Caco-2 (cell line): ENCODE measurements at regions not wholly inside any gene's neighbourhood (a gene's known extent, or its start where the extent isn't known, plus 50 kb on each side); places are given as distances from the start of the nearest gene placed in this dataset.

Experiments used
- BruUV-seq: library from RNA; stranded (reverse); fragments of 400-500 nt; replicated peaks from 2 replicates; lab custom pipeline; 2021; lab: Mats Ljungman, UMichigan
- CTCF ChIA-PET: fragments of 300-600 bp; sonication (Branson Sonifier 250); formaldehyde crosslinking; loops from one replicate; lab custom pipeline; 2022; ENCODE audit warnings: antibody characterized with exemption; lab: Charles Lee
- POLR2A ChIA-PET: fragments of 300-600 bp; sonication (Branson Sonifier 250); formaldehyde crosslinking; loops from one replicate; lab custom pipeline; 2022; ENCODE audit warnings: antibody characterized with exemption; lab: Charles Lee
- DNase-seq, 2 experiments: peaks; one replicate each; pipeline versions ENCODE4 v3.0.0 to v3.0.0-alpha.2; 2020 to 2022
- H3K27me3 ChIP-seq: replicated peaks from 2 replicates; pipeline ENCODE4 v1.6.0; 2011; ENCODE audit warnings: low read length; ENCODE audit not compliant: control insufficient read depth, insufficient read depth
- H3K36me3 ChIP-seq: 2 replicates; pipeline ENCODE4 v1.5.1; 2011; ENCODE audit warnings: low read length; ENCODE audit not compliant: control insufficient read depth, insufficient read depth
- H3K4me1 ChIP-seq: fragments of 250-450 bp; sonication (Bioruptor Pico); 2 replicates; pipeline ENCODE4 v1.5.1; 2020; ENCODE audit warnings: mild to moderate bottlenecking
- H3K4me3 ChIP-seq: 2 replicates; pipeline ENCODE4 v1.5.1; 2011; ENCODE audit warnings: low read depth, mild to moderate bottlenecking, control low read depth, low read length
- H3K9me3 ChIP-seq: fragments of 250-450 bp; sonication (Bioruptor Pico); 2 replicates; pipeline ENCODE4 v1.5.1; 2020; ENCODE audit warnings: mild to moderate bottlenecking, moderate library complexity
- H3K27ac Mint-ChIP-seq: one replicate; pipeline ENCODE4 v1.8.0; 2022; ENCODE audit warnings: mixed read lengths; ENCODE audit not compliant: unreplicated experiment
- H3K27me3 Mint-ChIP-seq: one replicate; pipeline ENCODE4 v1.8.0; 2022; ENCODE audit warnings: mixed read lengths; ENCODE audit not compliant: insufficient read depth, unreplicated experiment
- H3K36me3 Mint-ChIP-seq: one replicate; pipeline ENCODE4 v1.8.0; 2022; ENCODE audit warnings: mild to moderate bottlenecking, mixed read lengths; ENCODE audit not compliant: insufficient read depth, unreplicated experiment
- H3K4me1 Mint-ChIP-seq: one replicate; pipeline ENCODE4 v1.8.0; 2022; ENCODE audit warnings: low read depth, mixed read lengths; ENCODE audit not compliant: unreplicated experiment
- H3K4me3 Mint-ChIP-seq: one replicate; pipeline ENCODE4 v1.8.0; 2022; ENCODE audit warnings: mild to moderate bottlenecking, moderate library complexity, mixed read lengths; ENCODE audit not compliant: unreplicated experiment
- H3K9me3 Mint-ChIP-seq: one replicate; pipeline ENCODE4 v1.8.0; 2022; ENCODE audit warnings: mixed read lengths; ENCODE audit not compliant: unreplicated experiment
- intact Hi-C: fragments of 100-400 bp; cut with micrococcal nuclease; formaldehyde crosslinking; loops from one replicate; pipeline ENCODE4 v1.10.0; 2022; ENCODE audit not compliant: unreplicated experiment
- TF ChIP-seq, protein P1 (sequence below), 2 experiments: fragments of 200-600 bp in 1 of 2; IDR thresholded peaks; 1 replicate in 1 of 2; 2 replicates in 1 of 2; pipeline versions ENCODE4 v1.5.1 to v1.8.0; 2011 to 2022; ENCODE audit warnings: antibody characterized with exemption in 1 of 2, control low read depth in 1 of 2, inconsistent platforms in 1 of 2, low read depth in 1 of 2, low read length in 1 of 2, mild to moderate bottlenecking in 1 of 2, moderate library complexity in 1 of 2; ENCODE audit not compliant: insufficient read depth in 1 of 2, severe bottlenecking in 1 of 2, unreplicated experiment in 1 of 2

DNA sequence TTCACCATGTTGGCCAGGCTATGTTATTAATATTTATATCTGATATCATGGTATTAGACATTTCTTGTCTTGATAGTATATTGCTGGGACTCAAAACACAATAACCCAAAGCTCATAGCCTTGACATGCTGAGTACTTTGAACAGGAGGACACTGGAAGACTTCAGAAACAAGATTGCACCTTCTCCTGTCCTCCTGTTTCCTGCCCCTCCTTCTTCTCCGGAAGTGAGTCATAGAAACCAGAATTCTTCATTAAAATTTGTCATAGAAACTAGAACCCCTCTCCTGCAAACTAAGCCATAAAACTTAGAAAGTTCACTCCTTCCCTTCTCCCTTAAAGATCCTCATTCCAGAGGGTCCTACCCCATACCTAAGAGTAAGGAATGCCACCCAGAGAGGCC, 400.2 kb downstream of the SLITRK5 start:
- Mint-ChIP-seq H3K4me3 (no peak overlapping the region), H3K27ac (no peak overlapping the region), H3K36me3 (no peaks in the 10 kb centered on the region), H3K27me3 (no peaks in the 10 kb centered on the region), H3K9me3 (no peaks in the 10 kb centered on the region), H3K4me1 (no peaks in the 10 kb centered on the region)
- peaks cover 8% of the 10 kb centered on the region; the same call in 1 of the 2 replicates for H3K9me3 ChIP-seq
- intact Hi-C loops, result no loop called here
- BruUV-seq, result no TSS peak
- DNase-seq, result no peak
- no peak overlapping the region for H3K4me3 ChIP-seq
- H3K27me3 ChIP-seq, result no peaks in the 10 kb centered on the region
- H3K36me3 ChIP-seq, result no peaks in the 10 kb centered on the region
- ChIA-PET POLR2A (no interaction called here), CTCF (no interaction called here)
- no peaks in the 10 kb centered on the region for H3K4me1 ChIP-seq
- TF ChIP-seq, protein P1, sequence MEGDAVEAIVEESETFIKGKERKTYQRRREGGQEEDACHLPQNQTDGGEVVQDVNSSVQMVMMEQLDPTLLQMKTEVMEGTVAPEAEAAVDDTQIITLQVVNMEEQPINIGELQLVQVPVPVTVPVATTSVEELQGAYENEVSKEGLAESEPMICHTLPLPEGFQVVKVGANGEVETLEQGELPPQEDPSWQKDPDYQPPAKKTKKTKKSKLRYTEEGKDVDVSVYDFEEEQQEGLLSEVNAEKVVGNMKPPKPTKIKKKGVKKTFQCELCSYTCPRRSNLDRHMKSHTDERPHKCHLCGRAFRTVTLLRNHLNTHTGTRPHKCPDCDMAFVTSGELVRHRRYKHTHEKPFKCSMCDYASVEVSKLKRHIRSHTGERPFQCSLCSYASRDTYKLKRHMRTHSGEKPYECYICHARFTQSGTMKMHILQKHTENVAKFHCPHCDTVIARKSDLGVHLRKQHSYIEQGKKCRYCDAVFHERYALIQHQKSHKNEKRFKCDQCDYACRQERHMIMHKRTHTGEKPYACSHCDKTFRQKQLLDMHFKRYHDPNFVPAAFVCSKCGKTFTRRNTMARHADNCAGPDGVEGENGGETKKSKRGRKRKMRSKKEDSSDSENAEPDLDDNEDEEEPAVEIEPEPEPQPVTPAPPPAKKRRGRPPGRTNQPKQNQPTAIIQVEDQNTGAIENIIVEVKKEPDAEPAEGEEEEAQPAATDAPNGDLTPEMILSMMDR (IDR thresholded peaks at IDR 0.05; ENCODE audit: insufficient read depth in 1 of 2, low read depth in 1 of 2, low read length in 1 of 2, severe bottlenecking in 1 of 2, unreplicated experiment in 1 of 2), result no peak

DNA sequence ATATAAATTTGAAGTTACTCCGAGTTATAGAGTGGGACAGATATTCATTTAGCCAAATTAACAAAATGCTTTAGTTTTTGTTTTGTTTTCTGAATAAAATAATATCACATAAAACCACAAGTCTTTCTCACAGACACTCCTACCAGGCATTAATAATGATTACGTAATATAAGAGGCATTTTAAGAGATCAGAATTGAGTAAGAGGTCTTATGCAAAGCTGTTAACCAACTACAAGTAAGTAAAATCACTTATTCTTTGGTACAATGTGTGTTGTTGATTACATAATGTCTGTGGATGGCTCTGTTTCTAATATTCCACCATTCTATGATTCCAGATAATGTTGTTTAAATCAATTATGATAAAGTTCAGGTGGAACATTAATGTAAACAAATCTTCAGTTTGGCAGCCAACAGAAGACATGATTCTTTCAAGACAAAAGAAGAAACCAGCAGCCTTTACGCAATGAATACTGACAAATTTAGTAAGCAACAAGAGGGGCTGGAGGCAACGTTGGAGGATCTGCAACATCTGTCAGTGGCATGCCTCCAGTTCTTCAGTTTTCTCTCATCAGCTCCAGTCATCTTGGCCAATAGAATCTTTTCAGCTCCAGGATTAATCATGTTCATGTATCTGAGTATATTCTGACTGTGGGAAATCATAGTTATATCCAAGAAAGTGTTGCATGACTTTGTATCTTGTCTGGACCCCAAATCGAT, 403.8 kb downstream of the SLITRK5 start:
- Histone ChIP-seq H3K4me3 (no peak overlapping the region), H3K9me3 (no peaks in the 10 kb centered on the region), H3K36me3 (no peaks in the 10 kb centered on the region), H3K27me3 (no peaks in the 10 kb centered on the region), H3K4me1 (no peaks in the 10 kb centered on the region)
- Mint-ChIP-seq H3K27me3 (no peaks in the 10 kb centered on the region), H3K4me1 (no peaks in the 10 kb centered on the region), H3K9me3 (no peaks in the 10 kb centered on the region), H3K27ac (no peak overlapping the region), H3K4me3 (no peak overlapping the region), H3K36me3 (no peaks in the 10 kb centered on the region)
- no TSS peak for BruUV-seq
- no peak for DNase-seq
- TF ChIP-seq, protein P1 (IDR thresholded peaks at IDR 0.05; ENCODE audit: insufficient read depth in 1 of 2, low read depth in 1 of 2, low read length in 1 of 2, severe bottlenecking in 1 of 2, unreplicated experiment in 1 of 2), result no peak
- intact Hi-C loops, result no loop called here
- ChIA-PET CTCF (no interaction called here), POLR2A (no interaction called here)

DNA sequence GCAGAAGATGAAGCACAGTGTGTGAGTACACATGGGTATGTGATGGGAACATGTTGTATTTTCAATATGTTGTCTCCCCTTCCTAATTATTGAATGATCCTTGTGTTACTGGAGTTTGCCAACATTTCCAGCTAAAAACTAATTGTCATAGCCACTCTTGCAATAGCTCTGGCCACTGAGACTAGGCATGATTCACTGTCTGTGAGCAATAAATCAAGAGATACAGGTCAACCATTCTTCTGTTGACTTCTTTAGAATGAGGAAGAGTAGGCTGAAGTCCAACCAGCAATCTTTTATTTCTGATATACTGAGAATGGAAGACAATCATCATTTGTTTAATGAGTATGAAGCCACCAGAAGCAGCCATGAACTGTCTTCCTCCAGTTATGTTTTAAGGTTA, 413.9 kb downstream of the SLITRK5 start:
- Mint-ChIP-seq H3K9me3 (no peaks in the 10 kb centered on the region), H3K4me3 (no peak overlapping the region), H3K27me3 (no peaks in the 10 kb centered on the region), H3K27ac (no peak overlapping the region), H3K36me3 (no peaks in the 10 kb centered on the region), H3K4me1 (no peaks in the 10 kb centered on the region)
- TF ChIP-seq, protein P1 (IDR thresholded peaks at IDR 0.05; ENCODE audit: insufficient read depth in 1 of 2, low read depth in 1 of 2, low read length in 1 of 2, severe bottlenecking in 1 of 2, unreplicated experiment in 1 of 2), result no peak
- no peaks in the 10 kb centered on the region for H3K36me3 ChIP-seq
- H3K9me3 ChIP-seq, result peaks cover 4% of the 10 kb centered on the region; the same call in 1 of the 2 replicates
- no peak for DNase-seq
- no peaks in the 10 kb centered on the region for H3K4me1 ChIP-seq
- intact Hi-C loops, result no loop called here
- CTCF ChIA-PET, result no interaction called here
- no TSS peak for BruUV-seq
- H3K4me3 ChIP-seq, result no peak overlapping the region
- H3K27me3 ChIP-seq, result no peaks in the 10 kb centered on the region
- POLR2A ChIA-PET, result no interaction called here
